Panc1 (cell line): ENCODE measurements at regions not wholly inside any gene's neighbourhood (a gene's known extent, or its start where the extent isn't known, plus 50 kb on each side); places are given as distances from the start of the nearest gene placed in this dataset.

ENCODE experiments used
- ATAC-seq: fragments of 200-7000 bp; cut with Tn5 transposase; 2 replicates; pipeline ENCODE4 v1.9.1; 2020; ENCODE audit warnings: mild to moderate bottlenecking, moderate library complexity
- BruUV-seq: library from RNA; stranded (reverse); fragments of 400-500 nt; replicated peaks from 2 replicates; lab custom pipeline; 2021; lab: Mats Ljungman, UMichigan
- CTCF ChIA-PET: fragments of 300-600 bp; sonication (Branson Sonifier 250); formaldehyde crosslinking; loops from one replicate; lab custom pipeline; 2022; ENCODE audit warnings: antibody characterized with exemption; lab: Charles Lee
- POLR2A ChIA-PET: fragments of 300-600 bp; sonication (Branson Sonifier 250); formaldehyde crosslinking; loops from one replicate; lab custom pipeline; 2022; ENCODE audit warnings: antibody characterized with exemption; lab: Charles Lee
- DNase-seq: peaks from one replicate; pipeline ENCODE4 v3.0.0-alpha.2; 2010; ENCODE audit warnings: low read depth, low spot score
- H3K27ac ChIP-seq: 2 replicates; pipeline ENCODE4 v1.5.1; 2011; ENCODE audit warnings: mild to moderate bottlenecking, low read length, inconsistent platforms
- H3K27me3 ChIP-seq: fragments of 200-500 bp; sonication (Bioruptor generic); 2 replicates; pipeline ENCODE4 v1.6.0; 2014; ENCODE audit warnings: low read length, inconsistent platforms; ENCODE audit not compliant: control insufficient read depth, insufficient read depth
- H3K36me3 ChIP-seq: fragments of 200-500 bp; sonication (Bioruptor generic); 2 replicates; pipeline ENCODE4 v1.5.1; 2014; ENCODE audit warnings: inconsistent platforms, mild to moderate bottlenecking, low read length, moderate library complexity; ENCODE audit not compliant: control insufficient read depth, insufficient read depth
- H3K4me1 ChIP-seq: 2 replicates; pipeline ENCODE4 v1.5.1; 2011; ENCODE audit warnings: inconsistent platforms, mild to moderate bottlenecking, low read length, moderate library complexity; ENCODE audit not compliant: control insufficient read depth, insufficient read depth
- H3K4me3 ChIP-seq, 2 experiments: 2 replicates each; pipeline ENCODE4 v1.5.1; 2011 to 2012; ENCODE audit warnings: low read depth in 2 of 2, low read length in 2 of 2, mild to moderate bottlenecking in 2 of 2, inconsistent platforms in 1 of 2, moderate library complexity in 1 of 2
- H3K9me3 ChIP-seq: fragments of 200-500 bp; sonication (Bioruptor generic); 2 replicates; pipeline ENCODE4 v1.5.1; 2014; ENCODE audit warnings: low read depth, mild to moderate bottlenecking, inconsistent platforms, low read length, moderate library complexity; ENCODE audit not compliant: control insufficient read depth, insufficient read depth
- POLR2AphosphoS5 ChIP-seq: IDR thresholded peaks from 2 replicates; pipeline ENCODE4 v1.6.1; 2012; ENCODE audit warnings: mild to moderate bottlenecking, low read depth, low read length, moderate library complexity
- SIN3A ChIP-seq: IDR thresholded peaks from 2 replicates; pipeline ENCODE4 v1.6.1; 2012; ENCODE audit warnings: low read depth, mild to moderate bottlenecking, low read length, moderate library complexity, borderline replicate concordance; ENCODE audit not compliant: insufficient read depth
- TCF7L2 ChIP-seq: IDR thresholded peaks from 2 replicates; pipeline ENCODE4 v1.6.1; 2011; ENCODE audit warnings: mild to moderate bottlenecking, low read depth, low read length, inconsistent platforms
- in situ Hi-C: cut with HindIII; loops from 2 replicates; pipeline ENCODE4 v1.10.0; 2016; ENCODE audit warnings: low sequenced_read_pairs, low pct_unique_long_range_greater_than_20kb
- intact Hi-C: fragments of 100-400 bp; cut with micrococcal nuclease; formaldehyde crosslinking; loops from one replicate; pipeline ENCODE4 v1.10.0; 2022; ENCODE audit not compliant: unreplicated experiment
- TF ChIP-seq, protein P1 (sequence below): fragments of 450-650 bp; IDR thresholded peaks from 2 replicates; pipeline ENCODE4 v1.5.1; 2017; ENCODE audit warnings: mild to moderate bottlenecking
- TF ChIP-seq, protein P2 (sequence below), 2 experiments: IDR thresholded peaks; 2 replicates each; pipeline ENCODE4 v1.6.1; 2011 to 2012; ENCODE audit warnings: low read depth in 2 of 2, control low read depth in 1 of 2, low read length in 1 of 2, mild to moderate bottlenecking in 1 of 2, moderate library complexity in 1 of 2; ENCODE audit not compliant: insufficient read depth in 1 of 2

- DNase-seq = no peak
- ChIA-PET POLR2A (no interaction called here), CTCF (no interaction called here)
- TF ChIP-seq, protein P1, sequence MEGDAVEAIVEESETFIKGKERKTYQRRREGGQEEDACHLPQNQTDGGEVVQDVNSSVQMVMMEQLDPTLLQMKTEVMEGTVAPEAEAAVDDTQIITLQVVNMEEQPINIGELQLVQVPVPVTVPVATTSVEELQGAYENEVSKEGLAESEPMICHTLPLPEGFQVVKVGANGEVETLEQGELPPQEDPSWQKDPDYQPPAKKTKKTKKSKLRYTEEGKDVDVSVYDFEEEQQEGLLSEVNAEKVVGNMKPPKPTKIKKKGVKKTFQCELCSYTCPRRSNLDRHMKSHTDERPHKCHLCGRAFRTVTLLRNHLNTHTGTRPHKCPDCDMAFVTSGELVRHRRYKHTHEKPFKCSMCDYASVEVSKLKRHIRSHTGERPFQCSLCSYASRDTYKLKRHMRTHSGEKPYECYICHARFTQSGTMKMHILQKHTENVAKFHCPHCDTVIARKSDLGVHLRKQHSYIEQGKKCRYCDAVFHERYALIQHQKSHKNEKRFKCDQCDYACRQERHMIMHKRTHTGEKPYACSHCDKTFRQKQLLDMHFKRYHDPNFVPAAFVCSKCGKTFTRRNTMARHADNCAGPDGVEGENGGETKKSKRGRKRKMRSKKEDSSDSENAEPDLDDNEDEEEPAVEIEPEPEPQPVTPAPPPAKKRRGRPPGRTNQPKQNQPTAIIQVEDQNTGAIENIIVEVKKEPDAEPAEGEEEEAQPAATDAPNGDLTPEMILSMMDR = no peak
- no peak for TF ChIP-seq SIN3A
- TF ChIP-seq POLR2AphosphoS5 = no peak
- TF ChIP-seq TCF7L2 = no peak
- TF ChIP-seq, protein P2, sequence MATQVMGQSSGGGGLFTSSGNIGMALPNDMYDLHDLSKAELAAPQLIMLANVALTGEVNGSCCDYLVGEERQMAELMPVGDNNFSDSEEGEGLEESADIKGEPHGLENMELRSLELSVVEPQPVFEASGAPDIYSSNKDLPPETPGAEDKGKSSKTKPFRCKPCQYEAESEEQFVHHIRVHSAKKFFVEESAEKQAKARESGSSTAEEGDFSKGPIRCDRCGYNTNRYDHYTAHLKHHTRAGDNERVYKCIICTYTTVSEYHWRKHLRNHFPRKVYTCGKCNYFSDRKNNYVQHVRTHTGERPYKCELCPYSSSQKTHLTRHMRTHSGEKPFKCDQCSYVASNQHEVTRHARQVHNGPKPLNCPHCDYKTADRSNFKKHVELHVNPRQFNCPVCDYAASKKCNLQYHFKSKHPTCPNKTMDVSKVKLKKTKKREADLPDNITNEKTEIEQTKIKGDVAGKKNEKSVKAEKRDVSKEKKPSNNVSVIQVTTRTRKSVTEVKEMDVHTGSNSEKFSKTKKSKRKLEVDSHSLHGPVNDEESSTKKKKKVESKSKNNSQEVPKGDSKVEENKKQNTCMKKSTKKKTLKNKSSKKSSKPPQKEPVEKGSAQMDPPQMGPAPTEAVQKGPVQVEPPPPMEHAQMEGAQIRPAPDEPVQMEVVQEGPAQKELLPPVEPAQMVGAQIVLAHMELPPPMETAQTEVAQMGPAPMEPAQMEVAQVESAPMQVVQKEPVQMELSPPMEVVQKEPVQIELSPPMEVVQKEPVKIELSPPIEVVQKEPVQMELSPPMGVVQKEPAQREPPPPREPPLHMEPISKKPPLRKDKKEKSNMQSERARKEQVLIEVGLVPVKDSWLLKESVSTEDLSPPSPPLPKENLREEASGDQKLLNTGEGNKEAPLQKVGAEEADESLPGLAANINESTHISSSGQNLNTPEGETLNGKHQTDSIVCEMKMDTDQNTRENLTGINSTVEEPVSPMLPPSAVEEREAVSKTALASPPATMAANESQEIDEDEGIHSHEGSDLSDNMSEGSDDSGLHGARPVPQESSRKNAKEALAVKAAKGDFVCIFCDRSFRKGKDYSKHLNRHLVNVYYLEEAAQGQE (IDR thresholded peaks at IDR 0.05; ENCODE audit: insufficient read depth in 1 of 2, low read depth in 2 of 2, low read length in 1 of 2) = no peak
- Histone ChIP-seq H3K27ac (no peak overlapping the region), H3K9me3 (no peaks in the 10 kb centered on the region), H3K27me3 (no peaks in the 10 kb centered on the region), H3K36me3 (no peaks in the 10 kb centered on the region), H3K4me1 (no peaks in the 10 kb centered on the region), H3K4me3 (no peak overlapping the region)
- intact Hi-C loops (no loop called here), in situ Hi-C loops (no loop called here)
- no peak for ATAC-seq
- no TSS peak for BruUV-seq
Observed at GRCh38 chr15:97182581-97182980, 777.9 kb upstream of the ARRDC4 start.

DNA sequence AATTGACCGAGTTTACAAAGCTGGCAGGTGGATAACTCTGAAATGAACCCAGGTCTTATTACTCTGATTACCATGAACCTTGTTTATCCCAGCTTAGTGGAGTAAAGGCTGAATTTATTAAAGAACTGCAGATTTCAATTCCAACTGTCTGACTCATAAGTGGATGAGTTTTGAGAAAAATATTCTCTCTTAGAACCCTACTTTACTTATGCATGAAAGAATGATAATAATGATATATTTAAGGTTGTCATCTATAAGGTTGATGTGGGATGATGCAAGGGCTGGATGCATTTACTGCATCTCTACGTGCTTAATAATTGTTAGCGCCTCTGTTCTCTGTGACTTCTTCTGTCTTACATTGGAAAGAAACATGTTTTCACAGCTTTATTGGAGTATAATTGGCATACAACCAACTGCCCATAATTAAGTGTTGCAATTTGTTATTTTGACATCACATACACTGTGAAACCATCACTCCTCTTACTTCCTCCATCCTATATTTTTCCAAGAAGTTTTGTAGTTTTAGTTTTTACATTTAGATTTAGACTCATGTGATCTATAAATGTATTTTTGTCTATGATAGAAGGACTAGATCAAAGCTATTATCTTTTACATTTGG lies 771.2 kb upstream of the ARRDC4 start:
- no peaks in the 10 kb centered on the region for H3K4me1 ChIP-seq
- in situ Hi-C loops = no loop called here
- no TSS peak for BruUV-seq
- ATAC-seq = no peak
- no peak overlapping the region for H3K4me3 ChIP-seq
- intact Hi-C loops = no loop called here
- no peaks in the 10 kb centered on the region for H3K9me3 ChIP-seq
- ChIA-PET POLR2A (no interaction called here), CTCF (no interaction called here)
- H3K27me3 ChIP-seq = no peaks in the 10 kb centered on the region
- H3K36me3 ChIP-seq = no peaks in the 10 kb centered on the region
- DNase-seq = no peak
- TF ChIP-seq, protein P1 = no peak
- TF ChIP-seq, protein P2 (IDR thresholded peaks at IDR 0.05; ENCODE audit: insufficient read depth in 1 of 2, low read depth in 2 of 2, low read length in 1 of 2) = no peak
- TF ChIP-seq POLR2AphosphoS5 = no peak
- TF ChIP-seq SIN3A = no peak
- TF ChIP-seq TCF7L2 = no peak
- H3K27ac ChIP-seq = no peak overlapping the region
